ENCODE measurements at regions not wholly inside any gene's neighbourhood (a gene's known extent, or its start where the extent isn't known, plus 50 kb on each side); places are given as distances from the start of the nearest gene placed in this dataset.

DNA sequence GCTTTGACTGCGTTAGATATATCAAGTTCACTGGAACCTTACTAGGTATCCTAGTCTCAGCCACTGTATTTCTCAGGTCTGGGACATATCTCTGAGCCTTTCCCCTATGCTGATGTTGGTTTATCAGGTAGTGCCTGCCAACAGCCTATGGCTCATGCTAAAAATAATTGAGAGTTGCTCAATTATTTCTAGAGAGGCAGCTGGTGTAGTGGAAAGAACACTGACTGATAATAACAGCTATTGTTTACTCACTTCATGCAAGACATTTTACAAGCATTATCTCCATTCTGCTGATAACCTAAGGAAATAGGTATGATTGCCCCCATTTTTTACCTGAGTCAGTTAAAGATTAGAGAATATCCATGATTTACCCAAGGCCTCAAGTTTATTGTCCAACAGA lies 231.4 kb downstream of the LRRN1 start (continued):
- TF ChIP-seq, protein P1, sequence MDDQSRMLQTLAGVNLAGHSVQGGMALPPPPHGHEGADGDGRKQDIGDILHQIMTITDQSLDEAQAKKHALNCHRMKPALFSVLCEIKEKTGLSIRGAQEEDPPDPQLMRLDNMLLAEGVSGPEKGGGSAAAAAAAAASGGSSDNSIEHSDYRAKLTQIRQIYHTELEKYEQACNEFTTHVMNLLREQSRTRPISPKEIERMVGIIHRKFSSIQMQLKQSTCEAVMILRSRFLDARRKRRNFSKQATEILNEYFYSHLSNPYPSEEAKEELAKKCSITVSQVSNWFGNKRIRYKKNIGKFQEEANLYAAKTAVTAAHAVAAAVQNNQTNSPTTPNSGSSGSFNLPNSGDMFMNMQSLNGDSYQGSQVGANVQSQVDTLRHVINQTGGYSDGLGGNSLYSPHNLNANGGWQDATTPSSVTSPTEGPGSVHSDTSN (IDR thresholded peaks at IDR 0.05), result no peak
- TF ChIP-seq ELF1 (IDR thresholded peaks at IDR 0.05) (no peak), JUND (IDR thresholded peaks at IDR 0.05) (no peak), CHD2 (IDR thresholded peaks at IDR 0.05; ENCODE audit: low read length, partially characterized antibody) (no peak), MEF2A (IDR thresholded peaks at IDR 0.05; ENCODE audit: borderline replicate concordance, low read depth) (no peak)

DNA sequence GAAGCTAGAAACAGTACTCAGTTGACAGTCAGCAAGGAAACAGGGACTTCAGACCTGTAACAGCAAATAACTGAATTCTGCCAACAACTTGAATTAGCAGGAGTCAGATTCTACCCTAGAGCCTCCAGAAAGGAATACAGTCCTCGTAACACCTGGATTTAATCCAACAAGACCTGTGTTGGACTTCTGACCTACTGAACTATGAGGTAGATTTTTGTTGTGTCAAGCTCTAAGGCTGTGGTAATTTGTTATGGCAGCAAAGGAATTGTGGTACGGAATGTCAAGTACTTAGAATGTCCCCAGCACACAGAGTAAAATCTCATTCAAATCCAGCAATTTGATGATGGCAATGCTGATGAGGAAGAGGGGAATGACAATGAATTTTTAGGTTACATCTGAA lies 234.1 kb downstream of the LRRN1 start:
- no peaks in the 10 kb centered on the region for H3K27me3 ChIP-seq (ENCODE audit: insufficient read depth)
- no peak overlapping the region for H3K4me2 ChIP-seq
- H3F3A ChIP-seq (replicated peaks; ENCODE audit: insufficient read depth), result no peaks in the 10 kb centered on the region
- no peaks in the 10 kb centered on the region for H3K9me3 ChIP-seq
- no peak overlapping the region for H3K4me3 ChIP-seq (ENCODE audit: low read depth in 2 of 2, low read length in 1 of 2)
- H3K9me2 ChIP-seq, result no peaks in the 10 kb centered on the region
- no peaks in the 10 kb centered on the region for H3K79me2 ChIP-seq (ENCODE audit: insufficient read depth)
- no peaks in the 10 kb centered on the region for H3K4me1 ChIP-seq (ENCODE audit: control insufficient read depth in 1 of 2, insufficient read depth in 2 of 2, low read depth in 1 of 2, low read length in 1 of 2)
- TF ChIP-seq RAD21 (IDR thresholded peaks at IDR 0.05; ENCODE audit: low read length), result no peak
- TF ChIP-seq, protein P2, sequence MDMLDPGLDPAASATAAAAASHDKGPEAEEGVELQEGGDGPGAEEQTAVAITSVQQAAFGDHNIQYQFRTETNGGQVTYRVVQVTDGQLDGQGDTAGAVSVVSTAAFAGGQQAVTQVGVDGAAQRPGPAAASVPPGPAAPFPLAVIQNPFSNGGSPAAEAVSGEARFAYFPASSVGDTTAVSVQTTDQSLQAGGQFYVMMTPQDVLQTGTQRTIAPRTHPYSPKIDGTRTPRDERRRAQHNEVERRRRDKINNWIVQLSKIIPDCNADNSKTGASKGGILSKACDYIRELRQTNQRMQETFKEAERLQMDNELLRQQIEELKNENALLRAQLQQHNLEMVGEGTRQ (IDR thresholded peaks at IDR 0.05; ENCODE audit: borderline replicate concordance, low read depth, low read length), result no peak
- no peak for TF ChIP-seq MEF2A (IDR thresholded peaks at IDR 0.05; ENCODE audit: borderline replicate concordance, low read depth)
- no peak for TF ChIP-seq JUND (IDR thresholded peaks at IDR 0.05)
- no peak for TF ChIP-seq POLR2AphosphoS5 (IDR thresholded peaks at IDR 0.05; ENCODE audit: low read depth, low read length)
- TF ChIP-seq GATA2 (CRISPR knock-in tag; IDR thresholded peaks at IDR 0.05), result no peak
- TF ChIP-seq GABPA (IDR thresholded peaks at IDR 0.05; ENCODE audit: low read depth), result no peak
- TF ChIP-seq EP300 (IDR thresholded peaks at IDR 0.05; ENCODE audit: borderline replicate concordance in 1 of 2, low read depth in 1 of 2, low read length in 1 of 2), result no peak
- no peak for TF ChIP-seq RFX5 (IDR thresholded peaks at IDR 0.05; ENCODE audit: low read length)
- TF ChIP-seq SIN3A (IDR thresholded peaks at IDR 0.05; ENCODE audit: borderline replicate concordance, low read depth, low read length), result no peak
- TF ChIP-seq CHD2 (IDR thresholded peaks at IDR 0.05; ENCODE audit: low read length, partially characterized antibody), result no peak
- TF ChIP-seq TEAD4 (IDR thresholded peaks at IDR 0.05; ENCODE audit: borderline replicate concordance, insufficient read depth), result no peak
- no peak for TF ChIP-seq RXRA (IDR thresholded peaks at IDR 0.05; ENCODE audit: borderline replicate concordance, low read depth)
- TF ChIP-seq TAF1 (IDR thresholded peaks at IDR 0.05; ENCODE audit: borderline replicate concordance, low read depth, low read length), result no peak
- TF ChIP-seq, protein P3, sequence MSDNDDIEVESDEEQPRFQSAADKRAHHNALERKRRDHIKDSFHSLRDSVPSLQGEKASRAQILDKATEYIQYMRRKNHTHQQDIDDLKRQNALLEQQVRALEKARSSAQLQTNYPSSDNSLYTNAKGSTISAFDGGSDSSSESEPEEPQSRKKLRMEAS (IDR thresholded peaks at IDR 0.05; ENCODE audit: low read depth), result no peak
- TF ChIP-seq, protein P1 (IDR thresholded peaks at IDR 0.05), result no peak
- TF ChIP-seq TCF12 (IDR thresholded peaks at IDR 0.05), result no peak
- no peak overlapping the region for H2AFZ ChIP-seq (ENCODE audit: low read depth)
- POLR2A ChIA-PET, result no interaction called here
- 4% methylated on average over 2 of the region's 2 CpGs for WGBS (ENCODE audit: low lambda C conversion rate)
- no peak overlapping the region for H3K9ac ChIP-seq
- CTCF ChIA-PET, result no interaction called here
- H3K27ac ChIP-seq (ENCODE audit: low read depth in 2 of 2, low read length in 1 of 2), result no peak overlapping the region
- H3K36me3 ChIP-seq (replicated peaks in 1 of 2; ENCODE audit: control insufficient read depth in 1 of 2, insufficient read depth in 2 of 2, low read length in 1 of 2), result no peaks in the 10 kb centered on the region
- no peaks in the 10 kb centered on the region for H4K20me1 ChIP-seq (ENCODE audit: insufficient read depth)
- no peak for DNase-seq
